K562 (cell line): ENCODE measurements at regions not wholly inside any gene's neighbourhood (a gene's known extent, or its start where the extent isn't known, plus 50 kb on each side); places are given as distances from the start of the nearest gene placed in this dataset.

Experiments
- CBX8 ChIP-seq: fragments of 200-600 bp; sonication (generic); IDR thresholded peaks from 2 replicates; pipeline ENCODE4 v1.6.1; 2012; ENCODE audit warnings: borderline replicate concordance, mixed run types, low read depth, mild to moderate bottlenecking, moderate library complexity, mixed read lengths, low read length, control low read depth, inconsistent platforms; ENCODE audit not compliant: poor library complexity, severe bottlenecking; ENCODE audit errors: extremely low read depth
- CREB1 ChIP-seq, 2 experiments: sonication (generic) in 1 of 2; formaldehyde crosslinking in 1 of 2; IDR thresholded peaks; 2 replicates each; pipeline versions ENCODE4 v1.6.1 to v1.8.0; 2012 to 2022; ENCODE audit warnings: inconsistent platforms in 1 of 2, mild to moderate bottlenecking in 1 of 2, missing genetic modification reagents in 1 of 2, moderate library complexity in 1 of 2
- CREM ChIP-seq: IDR thresholded peaks from 2 replicates; pipeline ENCODE4 v1.6.1; 2014; ENCODE audit warnings: antibody characterized with exemption, low read depth
- DACH1 ChIP-seq: fragments of 450-650 bp; IDR thresholded peaks from 2 replicates; pipeline ENCODE4 v1.6.1; 2018; ENCODE audit not compliant: partially characterized antibody
- EZH2 ChIP-seq: IDR thresholded peaks from 2 replicates; pipeline ENCODE4 v1.6.1; 2012; ENCODE audit warnings: low read depth, mild to moderate bottlenecking, inconsistent platforms, low read length, borderline replicate concordance
- HMG20B ChIP-seq: fragments of 250-450 bp; sonication (Bioruptor Pico); IDR thresholded peaks from 2 replicates; pipeline ENCODE4 v1.5.0; 2021; ENCODE audit warnings: mild to moderate bottlenecking
- JUNB ChIP-seq: fragments of 450-650 bp; formaldehyde crosslinking; conservative IDR thresholded peaks from 2 replicates; pipeline ENCODE4 v1.4.0; 2020; ENCODE audit warnings: mild to moderate bottlenecking
- JUND ChIP-seq, 2 experiments: IDR thresholded peaks; 2 replicates in 1 of 2; 3 replicates in 1 of 2; pipeline ENCODE4 v1.6.1; 2011; ENCODE audit warnings: borderline replicate concordance in 2 of 2, low read depth in 2 of 2, low read length in 2 of 2, improper control_type of control experiment in 1 of 2, missing biosample characterization in 1 of 2, missing genetic modification characterization in 1 of 2, missing genetic modification reagents in 1 of 2
- MTA2 ChIP-seq: fragments of 450-650 bp; IDR thresholded peaks from 2 replicates; pipeline ENCODE4 v1.6.1; 2016; ENCODE audit warnings: low read depth
- MTA3 ChIP-seq: fragments of 450-650 bp; formaldehyde crosslinking; IDR thresholded peaks from 2 replicates; pipeline ENCODE4 v1.6.1; 2017; ENCODE audit warnings: mild to moderate bottlenecking, borderline replicate concordance
- MYBL2 ChIP-seq, 2 experiments: fragments of 450-650 bp in 1 of 2; sonication (generic) in 1 of 2; formaldehyde crosslinking in 1 of 2; IDR thresholded peaks; 2 replicates each; pipeline versions ENCODE4 v1.6.1 to v1.8.1; 2017 to 2022; ENCODE audit warnings: borderline replicate concordance in 1 of 2, inconsistent platforms in 1 of 2, low read depth in 1 of 2, mild to moderate bottlenecking in 1 of 2, missing genetic modification reagents in 1 of 2, moderate library complexity in 1 of 2
- NCOA1 ChIP-seq: fragments of 450-650 bp; IDR thresholded peaks from 2 replicates; pipeline ENCODE4 v1.6.1; 2016; ENCODE audit warnings: low read depth
- NCOR1 ChIP-seq: fragments of 450-650 bp; IDR thresholded peaks from 2 replicates; pipeline ENCODE4 v1.6.1; 2016; ENCODE audit warnings: mild to moderate bottlenecking, moderate library complexity
- NFYB ChIP-seq: IDR thresholded peaks from 2 replicates; pipeline ENCODE4 v1.6.1; 2011; ENCODE audit warnings: mild to moderate bottlenecking, moderate library complexity; ENCODE audit not compliant: insufficient read length; ENCODE audit errors: extremely low read depth
- PCBP2 ChIP-seq: fragments of 200-400 bp; formaldehyde crosslinking; IDR thresholded peaks from 2 replicates; pipeline ENCODE4 v1.6.1; 2018; ENCODE audit warnings: low read length, low read depth, mild to moderate bottlenecking, moderate library complexity; ENCODE audit not compliant: poor library complexity, severe bottlenecking
- POLR2AphosphoS2 ChIP-seq: IDR thresholded peaks from 2 replicates; pipeline ENCODE4 v1.6.1; 2012; ENCODE audit warnings: low read length, improper control_type of control experiment
- RBM15 ChIP-seq: fragments of 200-400 bp; formaldehyde crosslinking; IDR thresholded peaks from 2 replicates; pipeline ENCODE4 v1.6.1; 2018; ENCODE audit warnings: mild to moderate bottlenecking, low read length, moderate library complexity; ENCODE audit not compliant: insufficient read depth
- SRF ChIP-seq, 2 experiments: fragments of 250-450, 450-650 bp in 1 of 2; sonication (Bioruptor Pico) in 1 of 2; sonication (generic) in 1 of 2; formaldehyde crosslinking; IDR thresholded peaks; 2 replicates each; pipeline versions ENCODE4 v1.5.0 to v1.5.1; 2020 to 2022; ENCODE audit warnings: mild to moderate bottlenecking in 1 of 2, missing genetic modification reagents in 1 of 2
- TAF7 ChIP-seq: fragments of 450-650 bp; IDR thresholded peaks from 2 replicates; pipeline ENCODE4 v1.6.1; 2016; ENCODE audit warnings: missing genetic modification characterization, missing compliant biosample characterization
- YY1 ChIP-seq, 3 experiments: IDR thresholded peaks; 2 replicates each; pipeline ENCODE4 v1.6.1; 2011; ENCODE audit warnings: low read length in 2 of 3, mild to moderate bottlenecking in 2 of 3, moderate library complexity in 2 of 3, borderline replicate concordance in 1 of 3, control low read depth in 1 of 3, low read depth in 1 of 3; ENCODE audit not compliant: insufficient read depth in 3 of 3, insufficient replicate concordance in 2 of 3, control insufficient read depth in 1 of 3, insufficient read length in 1 of 3; ENCODE audit errors: extremely low read depth in 1 of 3
- ZNF717 ChIP-seq: fragments of 250-450 bp; sonication (Bioruptor Pico); IDR thresholded peaks from 2 replicates; pipeline ENCODE4 v1.5.0; 2021
- ZNF76 ChIP-seq: fragments of 250-450 bp; sonication (Bioruptor Pico); IDR thresholded peaks from 2 replicates; pipeline ENCODE4 v1.4.0; 2020; ENCODE audit warnings: mild to moderate bottlenecking, moderate library complexity, borderline replicate concordance
- TF ChIP-seq, protein P1 (sequence below): fragments of 450-650 bp; IDR thresholded peaks from 2 replicates; pipeline ENCODE4 v1.6.1; 2018; ENCODE audit warnings: mild to moderate bottlenecking, low read depth; ENCODE audit not compliant: partially characterized antibody
- TF ChIP-seq, protein P2 (sequence below): fragments of 450-650 bp; formaldehyde crosslinking; IDR thresholded peaks from 2 replicates; pipeline ENCODE4 v1.4.0; 2020; ENCODE audit warnings: mild to moderate bottlenecking, moderate library complexity

DNA sequence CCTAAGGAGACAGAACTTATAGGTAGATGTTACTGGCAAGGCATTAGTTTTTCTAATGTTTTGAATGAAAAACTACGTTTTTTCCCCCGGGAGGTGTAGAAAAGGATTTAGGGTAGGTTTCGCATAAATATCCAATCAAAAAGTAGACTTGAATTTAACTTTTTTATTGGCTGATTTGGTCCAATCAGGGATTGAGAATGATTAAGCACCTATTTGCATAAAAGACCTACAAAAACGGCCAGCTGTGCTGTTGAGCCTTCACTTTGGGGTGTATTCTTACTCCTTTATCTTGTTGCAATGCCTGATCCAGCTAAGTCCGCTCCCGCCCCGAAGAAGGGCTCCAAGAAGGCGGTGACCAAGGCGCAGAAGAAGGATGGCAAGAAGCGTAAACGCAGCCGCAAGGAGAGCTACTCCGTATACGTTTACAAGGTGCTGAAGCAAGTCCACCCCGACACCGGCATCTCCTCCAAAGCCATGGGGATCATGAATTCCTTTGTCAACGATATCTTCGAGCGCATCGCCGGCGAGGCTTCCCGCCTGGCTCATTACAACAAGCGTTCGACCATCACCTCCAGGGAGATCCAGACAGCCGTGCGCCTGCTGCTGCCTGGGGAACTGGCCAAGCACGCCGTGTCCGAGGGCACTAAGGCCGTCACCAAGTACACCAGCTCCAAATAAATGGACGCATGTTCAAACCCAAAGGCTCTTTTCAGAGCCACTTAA, 113.5 kb upstream of the BTN3A2 start (continued):
- TF ChIP-seq JUND (IDR thresholded peaks at IDR 0.05; ENCODE audit: borderline replicate concordance, low read depth, low read length) = no peak
- TF ChIP-seq JUND (tag; IDR thresholded peaks at IDR 0.05; ENCODE audit: borderline replicate concordance, low read depth, low read length) = 0 out of 3 replicates have a peak, but pooled peaks have one; percentile 23
- TF ChIP-seq PCBP2 = no peak
- no peak for TF ChIP-seq NFYB
- TF ChIP-seq JUNB (CRISPR knock-in tag) = no peak
- TF ChIP-seq MTA2 = no peak
- TF ChIP-seq YY1 (IDR thresholded peaks at IDR 0.05; ENCODE audit: borderline replicate concordance in 1 of 3, control insufficient read depth in 1 of 3, extremely low read depth in 1 of 3, insufficient read depth in 3 of 3, insufficient read length in 1 of 3, insufficient replicate concordance in 2 of 3, low read depth in 1 of 3, low read length in 2 of 3) = peak in 1 of 3 experiments; percentile 52
- no peak for TF ChIP-seq CREB1 (IDR thresholded peaks at IDR 0.05)
- TF ChIP-seq CREB1 (CRISPR knock-in tag; IDR thresholded peaks at IDR 0.05) = peak; percentile 54; the same call in 1 of the 2 replicates
- peak; percentile 82 for TF ChIP-seq MTA3
- TF ChIP-seq DACH1 = no peak
- no peak for TF ChIP-seq SRF (CRISPR knock-in tag; IDR thresholded peaks at IDR 0.05)
- TF ChIP-seq, protein P1, sequence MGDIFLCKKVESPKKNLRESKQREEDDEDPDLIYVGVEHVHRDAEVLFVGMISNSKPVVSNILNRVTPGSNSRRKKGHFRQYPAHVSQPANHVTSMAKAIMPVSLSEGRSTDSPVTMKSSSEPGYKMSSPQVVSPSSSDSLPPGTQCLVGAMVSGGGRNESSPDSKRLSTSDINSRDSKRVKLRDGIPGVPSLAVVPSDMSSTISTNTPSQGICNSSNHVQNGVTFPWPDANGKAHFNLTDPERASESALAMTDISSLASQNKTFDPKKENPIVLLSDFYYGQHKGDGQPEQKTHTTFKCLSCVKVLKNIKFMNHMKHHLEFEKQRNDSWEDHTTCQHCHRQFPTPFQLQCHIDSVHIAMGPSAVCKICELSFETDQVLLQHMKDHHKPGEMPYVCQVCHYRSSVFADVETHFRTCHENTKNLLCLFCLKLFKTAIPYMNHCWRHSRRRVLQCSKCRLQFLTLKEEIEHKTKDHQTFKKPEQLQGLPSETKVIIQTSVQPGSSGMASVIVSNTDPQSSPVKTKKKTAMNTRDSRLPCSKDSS = no peak
- no peak for TF ChIP-seq POLR2AphosphoS2
- peak; percentile 77 for TF ChIP-seq MYBL2 (IDR thresholded peaks at IDR 0.05; ENCODE audit: low read depth)
- TF ChIP-seq MYBL2 (CRISPR knock-in tag; IDR thresholded peaks at IDR 0.05; ENCODE audit: borderline replicate concordance) = no peak
- TF ChIP-seq ZNF717 = no peak
- no peak for TF ChIP-seq EZH2
- no peak for TF ChIP-seq CBX8
- no peak for TF ChIP-seq NCOR1
- TF ChIP-seq ZNF76 = no peak
- no peak for TF ChIP-seq RBM15
- no peak for TF ChIP-seq NCOA1
- TF ChIP-seq HMG20B = no peak
- no peak for TF ChIP-seq CREM
- TF ChIP-seq, protein P2, sequence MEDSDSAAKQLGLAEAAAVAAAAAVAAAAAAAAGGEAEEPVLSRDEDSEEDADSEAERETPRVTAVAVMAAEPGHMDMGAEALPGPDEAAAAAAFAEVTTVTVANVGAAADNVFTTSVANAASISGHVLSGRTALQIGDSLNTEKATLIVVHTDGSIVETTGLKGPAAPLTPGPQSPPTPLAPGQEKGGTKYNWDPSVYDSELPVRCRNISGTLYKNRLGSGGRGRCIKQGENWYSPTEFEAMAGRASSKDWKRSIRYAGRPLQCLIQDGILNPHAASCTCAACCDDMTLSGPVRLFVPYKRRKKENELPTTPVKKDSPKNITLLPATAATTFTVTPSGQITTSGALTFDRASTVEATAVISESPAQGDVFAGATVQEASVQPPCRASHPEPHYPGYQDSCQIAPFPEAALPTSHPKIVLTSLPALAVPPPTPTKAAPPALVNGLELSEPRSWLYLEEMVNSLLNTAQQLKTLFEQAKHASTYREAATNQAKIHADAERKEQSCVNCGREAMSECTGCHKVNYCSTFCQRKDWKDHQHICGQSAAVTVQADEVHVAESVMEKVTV (CRISPR knock-in tag) = no peak
- peak; percentile 32; the same call in 1 of the 2 replicates for TF ChIP-seq TAF7 (tag)
